Left renal pelvis (tissue), 4 donors: ENCODE measurements at regions not wholly inside any gene's neighbourhood (a gene's known extent, or its start where the extent isn't known, plus 50 kb on each side); places are given as distances from the start of the nearest gene placed in this dataset.

Experiments
- DNase-seq, 4 donors: peaks; one replicate each; pipeline ENCODE4 v3.0.0-alpha.2; 2013; ENCODE audit warnings: low read depth in 4 of 4, low spot score in 3 of 4

- no peak for DNase-seq
These were observed 51.3 kb upstream of the ADORA2B start for GRCh38 chr17:15893658-15894024.

GRCh38 chr17:15894258-15894657 is 50.7 kb upstream of the ADORA2B start:
- no peak for DNase-seq

DNA sequence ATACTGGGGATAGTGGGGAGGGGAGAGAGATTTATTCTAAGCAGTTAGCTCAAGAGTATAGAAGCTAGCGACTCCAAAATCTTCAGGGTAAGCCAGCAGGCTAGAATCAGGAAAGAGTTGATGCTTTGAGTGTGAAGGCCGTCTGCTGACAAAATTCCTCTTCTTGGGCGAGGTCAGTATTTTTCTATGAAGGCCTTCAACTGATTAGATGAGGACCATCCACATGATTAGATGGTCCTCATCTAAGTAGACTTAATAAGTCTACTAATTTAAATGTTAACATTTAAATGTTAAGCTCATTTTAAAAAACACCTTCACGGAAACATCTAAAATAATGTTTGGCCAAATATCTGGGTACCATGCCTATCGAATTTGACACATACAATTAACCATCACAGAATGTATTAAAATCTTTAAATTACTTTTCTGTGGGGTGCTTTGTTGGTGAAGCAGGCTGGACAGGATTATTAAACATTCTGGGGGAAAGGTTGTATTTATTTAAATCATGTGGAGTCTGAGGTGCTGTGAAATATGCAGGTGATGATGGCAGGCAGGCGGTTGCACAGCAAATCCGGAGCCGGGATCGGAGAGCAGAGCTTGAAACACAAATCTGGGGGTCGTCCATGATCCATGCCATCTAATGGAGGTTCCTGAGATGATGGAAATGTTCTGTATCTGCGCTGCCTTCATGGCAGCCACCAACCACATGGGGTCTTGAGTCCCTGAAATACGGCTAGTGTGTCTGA is 49.8 kb upstream of the ADORA2B start:
- no peak for DNase-seq
